ENCODE measurements at regions not wholly inside any gene's neighbourhood (a gene's known extent, or its start where the extent isn't known, plus 50 kb on each side); places are given as distances from the start of the nearest gene placed in this dataset.

- Histone ChIP-seq H3K36me3 (no peaks in the 10 kb centered on the region), H3K4me3 (no peak overlapping the region), H3K9me3 (no peaks in the 10 kb centered on the region), H3K4me1 (no peaks in the 10 kb centered on the region), H3K27ac (no peak overlapping the region), H3K27me3 (no peaks in the 10 kb centered on the region)
- no peak for DNase-seq (ENCODE audit: low spot score)
- no peak for TF ChIP-seq CTCF (IDR thresholded peaks at IDR 0.05)
Observed at GRCh38 chr2:7269106-7269643, 352.0 kb downstream of the RNF144A start.

GRCh38 chr2:7270011-7270431 is 352.8 kb downstream of the RNF144A start:
- Histone ChIP-seq H3K4me1 (no peaks in the 10 kb centered on the region), H3K27ac (no peak overlapping the region), H3K4me3 (no peak overlapping the region), H3K27me3 (no peaks in the 10 kb centered on the region), H3K36me3 (no peaks in the 10 kb centered on the region), H3K9me3 (no peaks in the 10 kb centered on the region)
- no peak for TF ChIP-seq CTCF (IDR thresholded peaks at IDR 0.05)
- no peak for DNase-seq (ENCODE audit: low spot score)

- no peak overlapping the region for H3K27ac ChIP-seq
- H3K4me3 ChIP-seq = no peak overlapping the region
- DNase-seq (ENCODE audit: low spot score) = no peak
- TF ChIP-seq CTCF (IDR thresholded peaks at IDR 0.05) = no peak
- H3K9me3 ChIP-seq = no peaks in the 10 kb centered on the region
- no peaks in the 10 kb centered on the region for H3K36me3 ChIP-seq
- no peaks in the 10 kb centered on the region for H3K4me1 ChIP-seq
- H3K27me3 ChIP-seq = no peaks in the 10 kb centered on the region
Observed at GRCh38 chr2:7272210-7272609, 355.0 kb downstream of the RNF144A start.

GRCh38 chr2:7278984-7279383 is 361.8 kb downstream of the RNF144A start:
- DNase-seq (ENCODE audit: low spot score) = no peak
- Histone ChIP-seq H3K4me3 (no peak overlapping the region), H3K27ac (no peak overlapping the region), H3K9me3 (no peaks in the 10 kb centered on the region), H3K27me3 (no peaks in the 10 kb centered on the region), H3K4me1 (no peaks in the 10 kb centered on the region), H3K36me3 (no peaks in the 10 kb centered on the region)
- TF ChIP-seq CTCF (IDR thresholded peaks at IDR 0.05) = no peak

GRCh38 chr2:7279421-7279949 is 362.3 kb downstream of the RNF144A start:
- no peak for TF ChIP-seq CTCF (IDR thresholded peaks at IDR 0.05)

GRCh38 chr2:7280790-7281189 is 363.6 kb downstream of the RNF144A start:
- Histone ChIP-seq H3K27ac (no peak overlapping the region), H3K9me3 (no peaks in the 10 kb centered on the region), H3K36me3 (no peaks in the 10 kb centered on the region), H3K27me3 (no peaks in the 10 kb centered on the region), H3K4me3 (no peak overlapping the region), H3K4me1 (no peaks in the 10 kb centered on the region)
- DNase-seq (ENCODE audit: low spot score) = no peak
- no peak for TF ChIP-seq CTCF (IDR thresholded peaks at IDR 0.05)

More at GRCh38 chr2:7279421-7279949, 362.3 kb downstream of the RNF144A start:
- H3K27me3 ChIP-seq = no peaks in the 10 kb centered on the region
- H3K36me3 ChIP-seq = no peaks in the 10 kb centered on the region
- H3K9me3 ChIP-seq = no peaks in the 10 kb centered on the region
- no peak overlapping the region for H3K4me3 ChIP-seq
- DNase-seq (ENCODE audit: low spot score) = no peak
- H3K27ac ChIP-seq = no peak overlapping the region
- no peaks in the 10 kb centered on the region for H3K4me1 ChIP-seq

Measured in right atrium auricular region (tissue), 2 donors.